ENCODE measurements at regions not wholly inside any gene's neighbourhood (a gene's known extent, or its start where the extent isn't known, plus 50 kb on each side); places are given as distances from the start of the nearest gene placed in this dataset.

DNA sequence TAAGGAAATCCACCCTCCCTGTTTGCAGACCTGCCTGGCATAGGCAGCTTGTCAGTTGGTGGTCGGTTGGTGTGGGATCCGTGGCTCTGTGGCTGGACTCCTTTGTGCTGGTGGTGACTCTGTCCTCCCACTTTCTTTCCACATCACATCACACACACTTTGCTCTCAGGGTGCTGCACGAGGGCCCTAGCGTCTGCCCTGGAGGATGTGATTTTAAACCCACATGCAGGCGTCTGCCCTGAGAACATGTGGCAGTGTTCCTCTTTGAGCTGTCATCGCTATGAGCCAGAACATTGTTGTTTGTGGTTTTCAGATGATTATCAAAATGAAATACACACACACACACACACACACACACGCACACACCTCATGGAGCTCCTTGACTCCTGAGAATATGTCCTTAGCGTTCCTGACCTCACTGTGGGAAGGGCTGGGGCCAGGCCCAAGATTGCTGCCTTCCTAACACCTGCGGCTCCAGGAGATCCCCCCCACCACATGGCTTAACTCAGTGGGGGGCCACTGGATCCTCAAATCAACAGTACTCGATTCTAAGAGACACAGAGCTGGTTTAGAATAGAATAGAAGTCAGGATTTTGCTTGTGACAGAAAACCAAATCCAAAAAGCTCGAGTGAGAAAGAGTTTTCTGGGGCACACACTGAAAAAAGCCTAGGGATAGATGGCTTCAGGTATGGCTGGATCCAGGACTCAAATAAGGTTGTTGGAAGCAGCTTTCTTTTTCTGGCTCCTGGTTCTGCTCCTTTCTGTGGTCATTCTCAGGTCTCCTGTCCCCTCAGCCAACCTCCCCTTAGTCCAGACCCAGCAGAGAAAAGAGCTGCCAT is 54.8 kb downstream of the RTP5 start:
- DNase-seq, result no peak
- TF ChIP-seq POLR2A (IDR thresholded peaks at IDR 0.05; ENCODE audit: low read length) (no peak), GATA1 (IDR thresholded peaks at IDR 0.05; ENCODE audit: low read depth, low read length) (no peak)

DNA sequence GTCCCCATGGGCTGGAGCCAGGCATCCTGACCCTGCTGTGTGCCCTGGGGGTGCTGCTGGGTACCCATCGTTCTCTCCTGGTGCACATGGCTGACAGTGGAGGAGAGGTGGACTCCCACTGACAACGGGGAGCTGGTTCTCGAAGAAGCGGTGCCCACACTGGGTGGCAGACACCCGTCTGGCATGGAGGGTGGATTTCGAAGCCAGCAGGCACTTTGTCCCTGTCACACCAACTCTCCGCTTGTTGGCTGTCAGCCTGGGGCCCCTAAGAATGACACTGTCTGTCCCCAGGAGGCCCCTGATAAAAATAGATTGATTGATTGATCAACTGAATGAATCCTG is 55.4 kb downstream of the RTP5 start:
- TF ChIP-seq POLR2A (IDR thresholded peaks at IDR 0.05; ENCODE audit: low read length) (no peak), GATA1 (IDR thresholded peaks at IDR 0.05; ENCODE audit: low read depth, low read length) (no peak)
- DNase-seq, result no peak

DNA sequence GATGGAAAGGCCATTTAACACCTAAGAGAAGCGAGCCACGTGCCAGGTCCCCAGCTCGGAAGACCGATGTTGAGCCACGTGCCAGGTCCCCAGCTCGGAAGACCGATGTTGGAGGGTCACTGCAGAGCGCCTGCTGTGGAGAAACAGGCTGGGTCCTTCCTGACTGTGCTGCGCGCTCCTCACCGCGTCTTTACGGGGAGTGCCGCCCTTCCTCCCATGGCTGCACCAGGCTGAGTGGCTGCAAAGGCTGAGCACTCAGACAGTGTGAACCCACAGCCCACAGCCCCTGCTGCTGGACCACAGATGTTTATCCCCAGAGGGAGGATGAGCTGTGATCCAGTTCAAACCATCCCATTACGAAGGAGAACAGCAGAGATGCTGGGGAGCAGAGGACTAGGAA is 55.7 kb downstream of the RTP5 start:
- TF ChIP-seq GATA1 (IDR thresholded peaks at IDR 0.05; ENCODE audit: low read depth, low read length) (no peak), POLR2A (IDR thresholded peaks at IDR 0.05; ENCODE audit: low read length) (no peak)
- no peak for DNase-seq

DNA sequence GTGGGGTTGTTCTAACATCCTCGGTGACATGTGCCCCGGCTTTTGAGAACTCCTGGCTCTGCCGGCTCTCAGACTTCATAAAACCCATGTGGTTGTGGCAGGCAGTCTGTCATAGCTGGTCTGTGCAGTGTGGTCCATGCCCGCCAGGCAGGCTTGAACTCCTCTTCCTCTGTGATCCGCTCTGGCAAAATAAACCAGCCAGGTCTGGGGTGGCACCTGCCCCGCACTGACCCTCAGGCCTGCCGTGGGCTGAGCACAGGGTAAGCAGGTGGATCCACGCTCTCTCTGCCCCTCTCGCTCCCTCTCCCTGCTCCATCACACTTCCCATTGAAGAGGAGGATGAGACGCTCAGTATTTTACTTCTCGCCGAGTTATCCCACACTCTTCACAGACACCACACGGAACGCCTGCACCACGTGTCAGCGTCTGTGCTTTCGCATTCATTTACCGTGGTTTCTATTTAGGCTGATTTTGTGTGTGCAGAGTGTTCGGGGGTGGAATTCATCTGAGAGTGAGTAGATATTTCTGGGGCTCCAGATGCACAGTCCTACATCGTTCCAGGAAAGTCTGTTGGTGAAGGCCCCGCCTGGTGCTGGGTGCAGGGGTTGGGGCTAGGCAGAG is 56.4 kb downstream of the RTP5 start:
- no peak for DNase-seq
- TF ChIP-seq GATA1 (IDR thresholded peaks at IDR 0.05; ENCODE audit: low read depth, low read length) (no peak), POLR2A (IDR thresholded peaks at IDR 0.05; ENCODE audit: low read length) (no peak)

DNA sequence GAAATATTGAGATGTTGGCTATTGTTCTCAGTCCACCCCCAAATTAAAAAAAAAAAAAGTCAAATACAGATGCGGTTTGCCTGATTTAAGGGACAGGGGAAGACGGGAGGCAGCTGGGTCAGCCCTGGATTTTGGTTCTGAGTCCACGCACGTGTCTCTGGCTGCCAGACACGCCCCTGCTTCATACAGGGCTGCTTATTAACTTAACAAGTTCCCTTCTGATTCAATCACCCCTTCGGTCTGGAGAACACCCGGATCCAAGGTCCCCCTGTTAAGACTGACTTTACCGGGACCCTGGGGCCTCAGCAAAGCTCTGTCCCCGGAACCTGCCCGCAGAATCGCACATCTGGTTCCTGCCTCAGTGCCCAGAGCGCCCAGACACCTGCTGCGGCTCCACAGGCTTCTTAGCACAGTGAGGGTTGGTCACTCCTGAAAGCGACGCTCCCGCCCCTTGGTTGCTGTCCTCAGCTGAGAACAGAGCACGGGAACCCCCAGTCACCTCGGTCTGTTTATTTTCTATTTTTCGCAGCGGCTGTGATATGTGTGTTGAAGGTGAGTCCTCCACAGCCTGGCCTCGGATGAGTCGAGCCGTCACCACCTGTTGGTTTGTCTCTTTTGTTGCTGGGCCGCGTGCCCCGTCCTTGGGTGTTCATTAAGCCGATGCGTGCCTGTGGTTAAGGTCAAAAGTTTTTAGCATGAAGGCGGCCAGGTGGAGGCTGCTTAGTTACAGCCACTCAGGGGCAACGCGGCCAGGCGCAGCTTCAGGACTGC is 57.2 kb downstream of the RTP5 start:
- TF ChIP-seq GATA1 (IDR thresholded peaks at IDR 0.05; ENCODE audit: low read depth, low read length) (no peak), POLR2A (IDR thresholded peaks at IDR 0.05; ENCODE audit: low read length) (no peak)
- DNase-seq, result no peak

DNA sequence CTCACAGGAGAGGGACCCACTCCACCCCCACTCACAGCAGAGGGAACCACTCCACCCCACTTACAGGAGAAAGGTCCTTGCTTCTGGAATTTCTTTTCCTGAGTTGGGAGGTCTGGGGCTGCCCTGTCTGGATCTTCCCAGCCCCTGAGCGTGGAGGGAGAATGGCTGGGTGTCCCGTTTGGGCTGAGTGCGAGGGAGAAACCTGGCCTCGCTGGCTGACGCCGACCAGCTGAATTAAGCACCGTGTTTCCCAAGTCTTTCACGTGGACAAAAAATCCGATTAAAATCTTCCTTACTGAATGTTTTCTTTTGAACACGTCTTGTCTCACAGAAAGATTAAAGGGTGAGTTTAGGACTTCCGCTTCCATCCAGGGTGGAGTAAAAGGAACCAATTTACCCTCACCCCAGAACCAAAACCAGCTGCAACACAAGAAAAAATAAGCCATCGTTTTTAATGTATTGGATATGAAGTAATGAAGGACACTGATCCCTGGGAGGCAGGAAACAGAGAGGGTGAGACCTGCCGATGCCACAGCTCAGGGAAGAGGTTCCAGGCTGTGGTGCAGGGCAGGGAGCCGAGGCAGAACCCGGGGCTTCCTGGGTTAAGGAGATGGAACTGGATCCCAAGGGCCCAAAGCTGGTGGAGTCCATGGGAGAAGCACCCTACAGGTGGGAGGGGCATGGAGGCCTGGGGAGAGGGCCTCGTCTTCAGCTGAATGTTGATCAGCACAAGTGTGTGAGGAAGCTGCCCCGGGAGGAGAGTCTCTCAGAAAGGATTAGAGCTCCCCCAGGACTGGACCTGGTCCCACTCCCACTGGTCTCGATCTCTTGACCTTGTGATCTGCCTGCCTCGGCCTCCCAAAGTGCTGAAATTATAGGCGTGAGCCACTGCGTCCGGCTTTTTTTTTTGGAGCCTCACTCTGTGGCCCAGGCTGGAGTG is 60.3 kb downstream of the RTP5 start:
- TF ChIP-seq GATA1 (IDR thresholded peaks at IDR 0.05; ENCODE audit: low read depth, low read length), result no peak
- TF ChIP-seq POLR2A (IDR thresholded peaks at IDR 0.05; ENCODE audit: low read length), result no peak
- DNase-seq, result no peak

DNA sequence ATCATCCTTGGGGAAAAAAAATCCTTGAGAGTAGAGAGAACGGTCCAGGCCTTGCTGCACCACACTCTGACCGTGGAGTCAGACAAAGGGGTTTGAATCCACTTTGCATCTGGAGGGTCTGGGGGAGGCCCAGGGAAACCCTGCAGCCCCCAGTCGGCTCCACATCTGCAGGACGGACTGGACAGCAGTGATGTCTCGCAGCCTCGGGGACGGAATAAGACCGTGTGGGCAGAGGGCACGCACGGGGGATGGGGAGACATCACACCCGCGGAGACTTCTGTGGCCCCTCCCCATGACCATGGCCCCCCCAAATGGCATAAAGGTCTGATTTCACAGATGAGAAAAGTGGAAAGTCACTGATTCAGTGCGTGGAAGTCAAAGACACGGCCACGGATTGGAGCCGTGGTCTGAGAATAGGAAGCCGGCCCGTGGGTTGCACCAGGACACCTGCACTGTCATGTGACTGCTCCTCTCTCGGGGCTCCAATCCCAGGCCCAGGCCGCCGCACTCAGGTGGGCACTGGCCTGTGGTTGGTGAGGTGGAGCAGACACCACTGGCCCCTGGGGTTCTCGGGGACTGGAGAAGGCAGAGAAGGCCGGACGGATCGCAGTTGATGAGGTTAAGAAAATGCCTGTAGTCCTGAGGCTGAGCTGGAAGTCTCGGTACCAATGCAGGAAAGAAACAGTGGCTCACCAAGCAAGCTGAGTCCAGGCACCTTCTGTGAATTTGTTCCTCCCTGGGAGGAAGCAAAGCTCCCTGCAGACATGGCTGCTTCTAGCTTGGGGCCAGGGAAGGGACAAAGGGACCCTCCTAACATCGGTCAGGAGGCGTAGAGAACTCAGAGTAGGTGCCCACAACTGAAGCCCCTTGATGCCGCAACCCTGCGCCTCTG is 61.8 kb downstream of the RTP5 start:
- no peak for DNase-seq
- TF ChIP-seq POLR2A (IDR thresholded peaks at IDR 0.05; ENCODE audit: low read length) (no peak), GATA1 (IDR thresholded peaks at IDR 0.05; ENCODE audit: low read depth, low read length) (no peak)

DNA sequence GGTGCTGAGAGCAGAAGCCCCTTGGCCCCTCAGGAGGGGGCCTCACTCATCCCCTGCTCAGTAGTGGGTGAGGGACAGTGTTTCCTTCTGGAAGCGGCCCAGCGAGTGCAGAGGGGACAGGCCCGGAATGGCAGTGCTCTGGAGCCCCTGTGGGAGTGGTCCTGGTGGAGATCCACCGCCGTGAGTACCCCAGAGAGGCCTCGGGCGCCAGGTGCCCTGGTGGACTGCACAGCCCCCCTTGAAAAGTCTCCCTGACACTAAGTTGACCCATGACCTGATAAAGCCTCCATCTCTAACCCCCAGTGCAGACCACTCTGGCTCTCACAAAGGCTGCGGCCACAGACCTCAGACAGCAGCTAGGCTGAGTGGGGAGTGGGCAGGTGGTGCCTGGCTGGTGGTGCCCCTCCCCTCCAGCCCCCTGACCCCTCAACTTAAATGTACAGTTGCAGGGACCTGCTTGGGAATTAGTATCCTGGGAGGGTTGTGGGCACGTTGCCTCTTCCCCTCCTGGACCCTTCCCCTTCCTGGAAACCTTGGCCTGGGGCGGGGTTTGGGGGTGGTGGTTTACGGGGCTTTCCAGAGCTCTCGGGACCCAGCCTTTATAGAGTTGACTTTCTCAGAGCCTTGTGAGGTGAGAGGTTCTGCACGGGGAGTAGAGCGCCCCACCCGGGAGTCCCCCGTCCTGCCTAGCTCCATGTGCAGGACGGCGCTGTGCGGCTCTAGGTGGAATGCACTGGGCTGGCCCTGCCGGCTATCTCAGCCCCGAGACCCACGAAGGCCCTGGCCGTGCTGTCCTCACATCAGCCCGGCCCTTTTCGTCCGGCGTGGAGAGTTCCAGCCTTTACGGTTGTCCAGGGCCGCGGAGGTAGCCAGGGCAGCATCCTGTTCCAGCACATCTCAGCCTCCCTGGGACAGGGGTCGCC is 62.7 kb downstream of the RTP5 start:
- TF ChIP-seq POLR2A (IDR thresholded peaks at IDR 0.05; ENCODE audit: low read length) (no peak), GATA1 (IDR thresholded peaks at IDR 0.05; ENCODE audit: low read depth, low read length) (no peak)
- DNase-seq, result no peak

DNA sequence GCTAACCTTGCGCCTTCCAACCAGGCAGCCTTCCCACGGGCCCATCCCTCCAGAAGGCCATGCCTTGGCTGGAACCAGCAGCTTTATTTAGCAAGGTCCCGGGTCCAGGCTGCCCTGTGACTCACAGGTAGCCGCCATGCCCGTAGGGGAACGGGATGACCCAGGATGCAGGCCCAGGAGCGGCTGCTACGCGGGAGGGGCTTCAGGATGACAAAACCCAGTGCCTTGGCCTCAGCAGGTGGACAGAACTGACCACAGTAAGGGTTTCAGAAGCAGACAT is 63.3 kb downstream of the RTP5 start:
- no peak for DNase-seq
- TF ChIP-seq POLR2A (IDR thresholded peaks at IDR 0.05; ENCODE audit: low read length) (no peak), GATA1 (IDR thresholded peaks at IDR 0.05; ENCODE audit: low read depth, low read length) (no peak)

DNA sequence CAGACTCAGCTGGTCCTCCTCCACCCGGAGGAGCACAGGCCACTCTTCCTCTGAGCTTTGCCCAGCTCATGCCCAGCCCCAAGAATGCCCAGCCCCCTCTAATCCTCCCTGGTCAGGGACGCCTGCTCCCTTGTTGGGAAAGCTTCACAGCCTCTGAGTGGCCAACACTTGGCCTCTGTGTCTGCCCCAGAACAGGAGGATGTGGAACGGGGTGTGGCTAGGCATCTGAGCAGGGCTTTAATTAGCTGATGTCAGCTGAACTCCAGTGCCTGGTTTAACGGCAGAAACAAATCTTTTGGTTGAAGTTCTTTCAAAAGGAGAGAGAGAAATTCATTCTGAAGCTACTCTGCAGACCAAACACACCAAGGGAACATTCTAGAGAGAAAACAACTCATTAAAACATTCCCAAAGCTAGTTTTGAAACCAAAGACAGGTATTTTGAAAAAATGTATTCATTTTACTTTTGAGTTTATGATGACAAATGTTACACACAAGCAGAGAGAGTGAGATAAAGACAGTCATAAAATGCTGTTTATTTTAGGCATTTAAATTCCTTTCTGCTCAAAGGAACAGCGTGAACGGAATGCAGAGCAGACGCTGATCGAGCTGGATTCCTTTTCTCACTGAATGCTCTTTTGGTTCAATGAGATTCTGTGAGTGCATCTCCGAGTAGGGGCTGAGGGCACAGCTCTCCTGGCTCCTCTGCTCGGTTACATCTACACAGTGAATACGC is 63.8 kb downstream of the RTP5 start:
- TF ChIP-seq GATA1 (IDR thresholded peaks at IDR 0.05; ENCODE audit: low read depth, low read length), result no peak
- no peak for TF ChIP-seq POLR2A (IDR thresholded peaks at IDR 0.05; ENCODE audit: low read length)
- DNase-seq, result no peak

DNA sequence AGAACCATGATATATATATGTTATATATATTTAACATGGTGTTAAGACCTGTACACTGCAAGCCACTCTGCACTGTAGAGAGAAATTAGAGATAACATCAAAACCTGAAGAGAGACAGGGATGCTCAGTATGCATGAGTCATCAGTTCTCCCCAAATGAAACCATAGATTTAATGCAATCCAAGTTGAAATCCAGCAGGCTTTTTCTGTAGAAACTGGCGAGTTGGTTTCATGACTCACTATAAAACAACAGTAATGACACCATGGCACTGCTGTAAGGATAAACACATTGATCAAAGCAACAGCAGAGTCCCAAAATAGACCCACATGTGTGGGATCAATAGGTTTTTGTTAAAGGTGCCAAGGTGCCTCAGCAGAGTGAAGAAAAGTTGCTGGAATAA is 65.8 kb downstream of the RTP5 start:
- TF ChIP-seq POLR2A (IDR thresholded peaks at IDR 0.05; ENCODE audit: low read length) (no peak), GATA1 (IDR thresholded peaks at IDR 0.05; ENCODE audit: low read depth, low read length) (no peak)
- DNase-seq, result no peak

All from erythroblast (primary cell).